ENCODE measurements at regions not wholly inside any gene's neighbourhood (a gene's known extent, or its start where the extent isn't known, plus 50 kb on each side); places are given as distances from the start of the nearest gene placed in this dataset.

GRCh38 chr5:67467110-67467509 lies 270.5 kb upstream of the CD180 start (continued):
- TF ChIP-seq ZBTB49 (tag by site-specific recombination; IDR thresholded peaks at IDR 0.05; ENCODE audit: low read depth): no peak
- no peak for TF ChIP-seq SCRT1 (tag by site-specific recombination; IDR thresholded peaks at IDR 0.05; ENCODE audit: borderline replicate concordance)
- TF ChIP-seq ZNF19 (tag by site-specific recombination; IDR thresholded peaks at IDR 0.05; ENCODE audit: low read depth): no peak
- no peak for TF ChIP-seq ZNF433 (tag by site-specific recombination; IDR thresholded peaks at IDR 0.05; ENCODE audit: low read depth)
- no peak for TF ChIP-seq ZNF624 (tag by site-specific recombination; IDR thresholded peaks at IDR 0.05)
- TF ChIP-seq ZNF677 (tag by site-specific recombination; IDR thresholded peaks at IDR 0.05): no peak
- TF ChIP-seq ZNF280D (tag by site-specific recombination; IDR thresholded peaks at IDR 0.05): no peak
- no peak for TF ChIP-seq ZNF514 (tag by site-specific recombination; IDR thresholded peaks at IDR 0.05)
- no peak for TF ChIP-seq PATZ1 (tag by site-specific recombination; IDR thresholded peaks at IDR 0.05)
- TF ChIP-seq KLF17 (tag by site-specific recombination; IDR thresholded peaks at IDR 0.05): no peak

GRCh38 chr5:67465537-67466207 lies 269.1 kb upstream of the CD180 start:
- H3K4me1 ChIP-seq (ENCODE audit: control insufficient read depth, insufficient read depth, low read length): no peaks in the 10 kb centered on the region
- TF ChIP-seq ZNF335 (tag by site-specific recombination; conservative IDR thresholded peaks at IDR 0.05) (no peak), PRDM10 (tag by site-specific recombination; IDR thresholded peaks at IDR 0.05) (no peak), ZNF48 (tag by site-specific recombination; IDR thresholded peaks at IDR 0.05) (no peak), GLIS1 (tag by site-specific recombination; IDR thresholded peaks at IDR 0.05) (no peak), ZNF521 (tag by site-specific recombination; IDR thresholded peaks at IDR 0.05) (no peak), ZNF354C (tag by site-specific recombination; IDR thresholded peaks at IDR 0.05; ENCODE audit: borderline replicate concordance, low read depth) (no peak), HOXC10 (CRISPR knock-in tag; IDR thresholded peaks at IDR 0.05) (no peak)
- POLR2A ChIA-PET: no interaction called here
- no peak overlapping the region for H3K27ac ChIP-seq (ENCODE audit: extremely low read depth, low read depth, low read length)
- H3K36me3 ChIP-seq (ENCODE audit: control insufficient read depth in 2 of 2, insufficient read depth in 1 of 2, low read length in 2 of 2): no peaks in the 10 kb centered on the region
- CTCF ChIA-PET: no interaction called here
- no peaks in the 10 kb centered on the region for H3K9me3 ChIP-seq (ENCODE audit: control insufficient read depth, insufficient read depth, low read depth, low read length)
- H3K4me3 ChIP-seq (ENCODE audit: low read depth, low read length): no peak overlapping the region

All from HEK293 (cell line).